ENCODE measurements at regions not wholly inside any gene's neighbourhood (a gene's known extent, or its start where the extent isn't known, plus 50 kb on each side); places are given as distances from the start of the nearest gene placed in this dataset.

- TF ChIP-seq CTCF (IDR thresholded peaks at IDR 0.05) (no peak), EZH2 (IDR thresholded peaks at IDR 0.05; ENCODE audit: borderline replicate concordance, insufficient read depth, low read depth, low read length, poor library complexity, severe bottlenecking) (no peak)
These were observed 77.5 kb upstream of the NKD1 start for GRCh38 chr16:50470687-50471086.
